Ovary (tissue), 7 donors: ENCODE measurements at regions not wholly inside any gene's neighbourhood (a gene's known extent, or its start where the extent isn't known, plus 50 kb on each side); places are given as distances from the start of the nearest gene placed in this dataset.

Experiments used
- DNase-seq, 5 donors: peaks; one replicate each; pipeline ENCODE4 v3.0.0-alpha.2; 2019 to 2020
- H3K27ac ChIP-seq, 2 donors: fragments of 200-600 bp; one replicate each; pipeline versions ENCODE4 v1.5.1 to v1.8.0; 2019 to 2022
- H3K27me3 ChIP-seq: fragments of 200-600 bp; one replicate; pipeline ENCODE4 v1.8.0; 2022
- H3K36me3 ChIP-seq: fragments of 200-600 bp; sonication (generic); one replicate; pipeline ENCODE4 v1.5.1; 2019
- H3K4me1 ChIP-seq: one replicate; pipeline ENCODE4 v1.8.1; 2013; ENCODE audit warnings: mild to moderate bottlenecking, moderate library complexity; ENCODE audit not compliant: insufficient read depth
- H3K4me3 ChIP-seq: fragments of 200-600 bp; sonication (generic); one replicate; pipeline ENCODE4 v1.5.1; 2017
- H3K9me3 ChIP-seq, 2 donors: fragments of 200-600 bp in 1 of 2; sonication (generic) in 1 of 2; one replicate each; pipeline versions ENCODE4 v1.5.1 to v1.8.1; 2013 to 2019; ENCODE audit warnings: mild to moderate bottlenecking in 1 of 2, moderate library complexity in 1 of 2
- EP300 ChIP-seq: sonication (generic); formaldehyde crosslinking; IDR thresholded peaks from one replicate; pipeline ENCODE4 v1.6.1; 2017; ENCODE audit warnings: antibody characterized with exemption
- POLR2A ChIP-seq: fragments of 450-650 bp; IDR thresholded peaks from one replicate; pipeline ENCODE4 v1.6.1; 2017; ENCODE audit warnings: antibody characterized with exemption, mild to moderate bottlenecking, moderate library complexity
- WGBS, 3 donors: extraction: QIAGEN DNeasy Blood & Tissue Kit in 1 of 3; methylation state at CpG; one replicate each; pipeline versions ENCODE4 v1.1.5 to v1.1.7; 2013 to 2017; 5-methylcytosine and 5-hydroxymethylcytosine counted together
- intact Hi-C, 4 donors: fragments of 100-400 bp; cut with DNase I; formaldehyde crosslinking; loops; one replicate each; pipeline versions ENCODE4 v1.11.0 to v1.15.1; 2022 to 2023
- TF ChIP-seq, protein P1 (sequence below), 3 donors: fragments of 450-650 bp in 2 of 3; fragments of 200-600 bp in 1 of 3; IDR thresholded peaks; one replicate each; pipeline versions ENCODE4 v1.5.1 to v1.8.0; 2016 to 2022; ENCODE audit warnings: antibody characterized with exemption in 3 of 3, mild to moderate bottlenecking in 1 of 3
- donor health status: DM: no; HTN: no; CAD: no; lungs with moderate emphysema.
- donor health status: DM: no; HTN: no; CAD: no.
- donor health status: Bipolar disorder and iron deficiency.
- donor health status: DM: no; HTN: no; CAD: no.
- donor health status: DM: yes; HTN: yes; CAD: no.

GRCh38 chr11:116317212-116317611, 455.6 kb downstream of the BUD13 start:
- Histone ChIP-seq H3K4me3 (no peak overlapping the region), H3K36me3 (no peaks in the 10 kb centered on the region), H3K4me1 (peaks cover 9% of the 10 kb centered on the region), H3K27ac (no peak overlapping the region), H3K27me3 (no peaks in the 10 kb centered on the region), H3K9me3 (no peaks in the 10 kb centered on the region)
- DNase-seq = no peak
- WGBS, 3 donors = 53 to 61% (median 60%) methylated on average over 3 of the region's 3 CpGs
- no peak for TF ChIP-seq EP300
- TF ChIP-seq, protein P1, sequence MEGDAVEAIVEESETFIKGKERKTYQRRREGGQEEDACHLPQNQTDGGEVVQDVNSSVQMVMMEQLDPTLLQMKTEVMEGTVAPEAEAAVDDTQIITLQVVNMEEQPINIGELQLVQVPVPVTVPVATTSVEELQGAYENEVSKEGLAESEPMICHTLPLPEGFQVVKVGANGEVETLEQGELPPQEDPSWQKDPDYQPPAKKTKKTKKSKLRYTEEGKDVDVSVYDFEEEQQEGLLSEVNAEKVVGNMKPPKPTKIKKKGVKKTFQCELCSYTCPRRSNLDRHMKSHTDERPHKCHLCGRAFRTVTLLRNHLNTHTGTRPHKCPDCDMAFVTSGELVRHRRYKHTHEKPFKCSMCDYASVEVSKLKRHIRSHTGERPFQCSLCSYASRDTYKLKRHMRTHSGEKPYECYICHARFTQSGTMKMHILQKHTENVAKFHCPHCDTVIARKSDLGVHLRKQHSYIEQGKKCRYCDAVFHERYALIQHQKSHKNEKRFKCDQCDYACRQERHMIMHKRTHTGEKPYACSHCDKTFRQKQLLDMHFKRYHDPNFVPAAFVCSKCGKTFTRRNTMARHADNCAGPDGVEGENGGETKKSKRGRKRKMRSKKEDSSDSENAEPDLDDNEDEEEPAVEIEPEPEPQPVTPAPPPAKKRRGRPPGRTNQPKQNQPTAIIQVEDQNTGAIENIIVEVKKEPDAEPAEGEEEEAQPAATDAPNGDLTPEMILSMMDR (IDR thresholded peaks at IDR 0.05) = no peak
- TF ChIP-seq POLR2A = no peak
- intact Hi-C loops = no loop called here

- no peak for DNase-seq
- Histone ChIP-seq H3K36me3 (no peaks in the 10 kb centered on the region), H3K9me3 (no peaks in the 10 kb centered on the region), H3K27ac (no peak overlapping the region), H3K4me1 (peaks cover 9% of the 10 kb centered on the region), H3K27me3 (no peaks in the 10 kb centered on the region), H3K4me3 (no peak overlapping the region)
- intact Hi-C loops = no loop called here
- TF ChIP-seq POLR2A = no peak
- no peak for TF ChIP-seq EP300
- TF ChIP-seq, protein P1 (IDR thresholded peaks at IDR 0.05) = no peak
These were observed 458.8 kb downstream of the BUD13 start for GRCh38 chr11:116314006-116314405.

DNA sequence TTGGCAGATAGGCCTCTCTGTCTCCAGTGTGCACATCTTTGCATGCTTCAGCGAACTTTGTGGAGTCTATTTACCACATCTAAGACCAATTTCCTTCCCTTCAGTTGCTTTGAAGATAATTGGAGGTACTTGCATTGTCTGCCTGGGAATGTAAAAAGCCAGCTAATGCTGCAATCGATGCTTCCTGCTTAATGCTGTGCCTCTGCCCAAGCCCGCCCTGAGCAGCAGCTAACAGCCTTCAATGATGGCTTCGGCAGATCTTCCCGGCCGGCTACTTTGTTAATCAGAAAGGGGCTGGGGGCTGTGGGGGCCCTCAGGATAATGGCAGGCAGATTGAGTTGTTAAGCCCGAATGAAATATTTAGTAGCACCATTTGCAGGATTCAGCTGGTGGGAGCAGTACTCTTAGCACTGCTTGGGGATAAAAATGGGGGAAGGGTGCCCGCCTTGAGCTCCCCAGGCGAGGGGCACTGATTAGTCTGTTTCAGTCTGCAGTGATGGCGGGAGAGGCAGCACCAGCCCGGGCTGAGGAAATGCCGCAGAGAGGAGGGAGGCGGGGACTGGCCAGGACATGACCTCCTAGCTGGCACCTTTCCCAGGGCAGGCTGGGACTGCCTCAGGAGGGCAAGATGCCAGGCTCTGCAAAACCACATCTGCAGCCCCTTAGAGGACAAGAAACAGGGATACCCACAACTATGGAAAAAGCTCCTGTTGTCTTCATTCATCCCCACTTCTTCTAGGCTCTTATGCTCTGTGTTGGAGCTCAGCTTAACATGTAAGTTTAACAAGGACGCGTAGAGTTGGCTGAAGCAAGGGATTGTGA, 460.0 kb downstream of the BUD13 start:
- WGBS, 3 donors = 12 to 19% (median 13%) methylated on average over 15 of the region's 15 CpGs
- Histone ChIP-seq H3K27ac (no peak overlapping the region), H3K4me1 (peaks cover 9% of the 10 kb centered on the region), H3K36me3 (no peaks in the 10 kb centered on the region), H3K27me3 (no peaks in the 10 kb centered on the region), H3K9me3 (no peaks in the 10 kb centered on the region), H3K4me3 (no peak overlapping the region)
- DNase-seq = peak; percentile 47 to 81 (median 69)
- TF ChIP-seq, protein P1 (IDR thresholded peaks at IDR 0.05) = no peak
- TF ChIP-seq EP300 (no peak), POLR2A (no peak)
- intact Hi-C loops = no loop called here

- DNase-seq = no peak
- no peak overlapping the region for H3K4me3 ChIP-seq
- WGBS, 3 donors = 68 to 91% (median 78%) methylated on average over 3 of the region's 3 CpGs
- no peak overlapping the region for H3K27ac ChIP-seq
- H3K36me3 ChIP-seq = no peaks in the 10 kb centered on the region
- H3K27me3 ChIP-seq = no peaks in the 10 kb centered on the region
- peaks cover 9% of the 10 kb centered on the region for H3K4me1 ChIP-seq
- no peaks in the 10 kb centered on the region for H3K9me3 ChIP-seq
- intact Hi-C loops = no loop called here
- TF ChIP-seq, protein P1 (IDR thresholded peaks at IDR 0.05) = no peak
- TF ChIP-seq POLR2A (no peak), EP300 (no peak)
These were observed 461.6 kb downstream of the BUD13 start for GRCh38 chr11:116311206-116311605.
